HG03575 (cell line): ENCODE measurements at regions not wholly inside any gene's neighbourhood (a gene's known extent, or its start where the extent isn't known, plus 50 kb on each side); places are given as distances from the start of the nearest gene placed in this dataset.
"Not testable (repeated sequence)": the region's sequence is repeated elsewhere in the genome, so short reads cannot be mapped to it uniquely, and the experiment has no call there.

Experiments used
- ATAC-seq: cut with Tn5 transposase; IDR thresholded peaks from one replicate; pipeline ENCODE4 v1.9.1; 2021; ENCODE audit not compliant: unreplicated experiment, insufficient number of reproducible peaks, low FRiP score; ENCODE audit errors: extremely low read depth

DNA sequence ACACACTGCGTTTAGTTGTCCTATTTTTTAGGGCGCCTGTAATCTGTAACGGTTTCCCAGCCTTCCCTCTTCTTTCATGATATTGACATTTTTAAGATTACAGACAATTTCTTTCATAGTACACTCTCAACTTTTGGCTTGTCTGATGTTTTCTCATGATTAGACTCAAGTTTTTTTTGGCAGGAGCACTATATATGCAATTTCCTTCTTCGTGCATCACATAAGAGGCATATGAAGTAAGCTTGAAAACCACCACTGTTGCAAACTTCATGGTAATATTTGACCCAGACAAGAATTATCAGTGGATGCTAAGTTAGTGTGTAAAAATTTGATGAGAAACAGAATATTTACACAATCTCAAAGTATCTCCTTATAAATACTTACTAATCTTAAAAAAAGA lies 119.2 kb upstream of the CMC1 start:
- ATAC-seq, result no peak

DNA sequence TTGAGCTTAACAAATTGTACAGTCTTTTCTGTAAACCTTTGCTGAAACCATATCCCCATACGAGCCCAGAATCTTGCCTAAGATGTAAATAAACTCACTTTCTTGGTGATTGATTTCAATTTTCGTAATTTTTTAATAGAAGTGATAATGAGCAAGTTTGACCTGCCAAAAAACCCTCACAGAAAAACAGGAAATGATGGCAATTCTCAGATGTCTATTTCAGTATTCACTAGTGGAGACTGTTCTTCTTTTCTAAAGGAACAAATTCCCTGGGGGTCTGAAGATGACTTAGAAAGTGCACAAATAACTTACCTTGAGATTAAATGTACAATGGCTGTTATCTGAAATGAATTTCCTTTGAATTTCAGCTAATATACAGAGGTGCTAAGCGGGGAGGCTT lies 116.5 kb upstream of the CMC1 start:
- ATAC-seq, result no peak

DNA sequence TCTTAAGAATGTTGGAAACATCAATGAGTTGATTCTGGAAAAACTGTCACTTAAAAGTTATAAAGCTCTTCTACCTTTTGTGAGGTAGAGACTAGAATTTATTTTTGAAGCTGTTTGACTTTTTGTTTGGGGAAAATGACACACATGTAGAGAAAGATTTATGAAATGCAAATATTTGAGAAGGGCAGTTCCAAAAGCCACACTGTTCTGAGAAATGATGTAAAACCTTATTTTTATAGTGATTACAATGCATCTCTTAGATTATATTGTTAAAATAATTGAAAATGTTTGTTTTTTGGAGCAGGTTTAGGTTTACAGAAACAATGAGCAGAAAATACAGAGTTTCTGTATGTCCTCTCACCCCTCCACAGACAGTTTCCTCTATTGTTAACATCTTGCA lies 116.1 kb upstream of the CMC1 start:
- ATAC-seq, result no peak

DNA sequence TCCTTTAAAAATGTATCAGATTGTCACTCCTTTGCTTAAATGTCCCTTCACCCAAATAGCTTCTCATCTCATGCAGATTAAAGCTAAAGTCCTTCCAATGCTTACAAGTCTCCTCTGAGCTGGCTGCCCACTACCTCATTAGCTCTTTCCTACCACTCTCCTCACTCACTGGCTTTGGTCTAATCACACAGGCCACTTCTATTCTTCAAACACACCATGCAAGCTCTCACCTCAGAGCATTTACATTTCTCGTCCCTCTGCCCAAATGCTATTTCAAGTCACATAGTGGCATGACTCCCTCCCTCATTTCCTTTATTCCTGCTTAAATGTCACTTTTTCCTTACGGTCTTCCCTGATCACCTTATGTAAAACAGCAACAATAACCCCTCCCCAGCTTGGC lies 110.6 kb upstream of the CMC1 start:
- ATAC-seq, result no peak

DNA sequence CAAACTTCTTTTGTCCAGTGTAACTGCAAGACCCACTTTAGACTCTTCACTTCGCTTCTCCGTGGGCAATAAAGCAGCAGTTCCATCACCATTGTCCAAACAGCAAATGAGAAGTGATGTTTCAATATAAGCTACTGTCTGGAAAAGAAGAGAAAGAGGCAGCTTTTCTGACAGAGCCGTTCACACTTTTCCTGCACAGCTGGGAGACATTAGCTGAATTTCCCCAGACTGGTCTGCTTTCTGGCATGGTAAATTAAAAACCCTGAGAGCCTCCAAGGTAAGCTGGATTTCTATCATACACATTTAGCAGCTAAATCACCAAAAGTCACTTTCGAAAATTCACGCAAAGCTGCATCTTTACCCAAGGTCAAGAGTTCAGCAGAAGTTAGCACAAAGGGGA lies 108.5 kb upstream of the CMC1 start:
- ATAC-seq, result no peak

DNA sequence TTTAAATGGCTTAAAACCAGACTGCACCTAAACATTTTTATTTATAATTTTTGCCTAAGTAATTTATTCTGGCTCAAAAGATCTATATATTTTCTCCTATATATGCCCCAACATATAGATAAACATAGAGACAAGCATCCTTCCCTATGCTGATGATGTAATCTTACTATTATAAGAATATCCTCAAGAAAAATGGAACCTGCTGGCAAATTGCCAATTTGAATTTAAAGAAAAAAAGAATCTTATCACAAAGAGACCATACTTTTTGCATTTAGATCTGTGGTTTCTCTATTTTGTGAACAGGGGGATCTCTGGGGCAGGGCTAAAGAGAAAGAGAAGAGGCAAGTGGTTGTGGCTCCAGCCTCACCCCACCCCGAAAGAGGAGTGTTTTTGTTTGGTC lies 107.2 kb upstream of the CMC1 start:
- no peak for ATAC-seq

DNA sequence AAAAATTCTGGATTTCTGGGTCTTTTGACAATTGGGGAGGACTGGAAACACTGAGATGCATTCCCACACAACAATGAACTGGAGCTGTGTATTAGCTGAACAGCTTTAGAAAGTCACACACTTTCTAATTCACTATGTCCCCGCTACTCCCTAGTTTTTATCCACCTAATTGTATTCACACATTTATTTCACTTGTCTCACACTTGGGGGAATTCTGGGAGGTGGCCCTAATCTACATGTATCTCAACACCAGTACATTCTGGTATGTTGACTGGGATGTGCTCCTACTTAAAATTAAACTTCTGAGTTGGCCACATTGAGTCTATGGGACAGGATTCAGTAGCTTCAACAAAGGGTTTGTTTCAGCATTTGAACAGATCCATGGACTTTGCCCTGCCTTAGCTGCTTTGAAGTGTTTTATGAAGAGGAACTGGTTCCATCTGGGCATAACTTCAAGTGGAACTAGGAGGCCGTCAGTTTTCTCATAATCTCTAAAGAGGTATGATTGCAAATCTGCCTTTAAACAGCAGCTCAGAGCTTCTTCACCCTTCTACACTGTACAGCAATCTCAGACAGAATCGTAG lies 106.5 kb upstream of the CMC1 start:
- no peak for ATAC-seq

DNA sequence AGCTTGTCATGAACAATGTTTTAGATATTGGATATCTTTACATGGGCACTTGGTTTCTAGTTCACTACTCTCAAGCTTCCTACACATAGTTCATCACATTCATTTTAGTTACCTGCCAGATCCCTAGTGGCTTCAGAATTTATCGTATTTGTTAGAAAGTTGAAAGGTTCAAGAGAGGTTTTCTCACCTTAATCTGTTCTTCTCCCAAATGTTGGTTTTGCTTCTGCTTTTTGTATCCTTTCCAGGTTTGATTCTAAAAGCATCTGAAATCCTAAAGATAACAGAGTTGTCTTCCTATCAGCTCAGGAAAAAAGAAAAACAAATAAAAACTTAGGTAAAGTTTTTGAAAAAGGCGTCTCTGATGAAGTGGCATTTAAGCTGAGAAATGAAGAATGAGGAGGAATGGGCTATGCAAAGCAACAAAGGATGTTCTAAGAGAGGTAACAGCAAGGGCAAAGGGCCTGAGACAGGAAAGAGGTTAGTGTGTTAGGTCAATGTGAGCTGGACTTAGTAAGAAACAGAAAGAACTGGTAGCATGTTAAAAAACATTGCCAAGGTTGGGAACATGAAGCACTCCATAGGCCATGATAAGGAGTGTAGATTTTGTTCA lies 104.7 kb upstream of the CMC1 start:
- ATAC-seq, result no peak

DNA sequence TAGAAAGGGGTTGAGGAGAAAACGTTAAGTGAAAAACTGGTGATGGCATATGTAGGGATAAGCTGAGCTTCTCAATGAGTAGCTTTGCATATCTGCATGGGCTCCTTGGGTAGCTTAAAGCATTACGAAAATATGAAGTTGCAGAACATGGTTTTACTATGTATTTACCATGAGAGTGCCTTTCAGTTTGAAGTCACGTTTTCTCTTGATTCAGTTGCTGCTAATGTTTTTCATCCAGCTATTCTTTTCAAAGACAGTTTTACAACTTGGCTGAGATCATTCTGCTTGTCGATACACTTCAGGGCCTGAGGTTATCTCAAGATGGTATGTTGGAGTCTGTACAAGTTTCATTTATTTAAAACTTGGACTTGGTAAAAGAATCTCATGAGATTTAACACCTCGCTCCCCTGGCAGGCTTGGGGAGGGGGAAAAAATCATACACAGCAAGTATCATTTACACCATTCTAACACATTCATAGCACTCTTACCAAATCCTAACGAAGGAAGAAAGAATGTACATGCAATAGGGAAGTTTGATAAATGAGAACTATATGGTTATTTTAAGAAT lies 103.3 kb upstream of the CMC1 start:
- no peak for ATAC-seq

DNA sequence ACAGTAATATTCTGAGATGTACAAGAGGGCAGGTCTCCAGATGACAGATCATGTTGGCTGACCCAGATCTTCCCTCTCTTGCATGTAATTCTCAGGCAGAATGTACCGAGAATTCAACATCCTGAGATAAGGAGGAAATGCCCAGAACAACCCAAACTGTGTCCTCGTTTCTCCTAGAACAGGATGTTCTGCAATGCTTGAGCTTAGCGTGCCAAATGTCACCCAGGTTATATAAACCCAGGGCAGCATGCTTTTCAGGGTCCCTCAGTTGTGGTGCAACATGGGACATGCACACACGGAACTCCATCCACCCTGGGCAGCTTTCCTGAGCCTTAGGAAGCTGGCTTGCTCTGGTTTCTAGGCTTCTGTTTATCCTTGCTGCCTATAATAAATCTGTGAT lies 102.1 kb upstream of the CMC1 start:
- ATAC-seq, result no peak

DNA sequence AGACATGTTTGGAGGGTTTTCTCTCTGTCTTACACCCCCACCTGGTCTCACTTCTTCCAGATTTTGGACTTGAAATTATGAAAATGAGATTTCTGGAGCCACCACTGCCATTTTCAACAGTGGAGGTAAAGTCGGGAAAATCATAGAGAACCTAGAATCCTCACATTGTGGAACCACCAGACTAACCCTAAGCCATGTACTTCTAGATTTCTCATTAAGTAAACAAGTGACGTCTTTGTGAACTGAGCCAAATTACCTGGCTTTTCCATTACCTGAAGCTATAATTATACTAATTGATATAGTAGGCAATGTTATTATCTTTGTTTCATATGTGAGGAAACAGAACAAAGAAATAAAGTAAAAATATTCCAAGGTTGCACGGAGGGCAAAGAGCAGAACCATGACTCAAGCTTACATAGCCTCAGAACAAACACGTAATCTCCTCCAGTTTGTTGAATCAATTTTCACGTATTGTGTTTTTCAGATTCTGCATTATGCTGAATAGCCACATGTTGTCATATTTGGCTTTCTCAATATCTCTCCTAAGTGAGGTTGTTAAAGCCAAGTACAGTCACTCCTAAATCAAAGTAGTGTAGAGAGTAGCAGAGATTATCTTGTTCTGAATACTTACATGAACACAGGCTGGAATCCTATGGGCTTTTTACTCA lies 101.3 kb upstream of the CMC1 start:
- ATAC-seq, result no peak

DNA sequence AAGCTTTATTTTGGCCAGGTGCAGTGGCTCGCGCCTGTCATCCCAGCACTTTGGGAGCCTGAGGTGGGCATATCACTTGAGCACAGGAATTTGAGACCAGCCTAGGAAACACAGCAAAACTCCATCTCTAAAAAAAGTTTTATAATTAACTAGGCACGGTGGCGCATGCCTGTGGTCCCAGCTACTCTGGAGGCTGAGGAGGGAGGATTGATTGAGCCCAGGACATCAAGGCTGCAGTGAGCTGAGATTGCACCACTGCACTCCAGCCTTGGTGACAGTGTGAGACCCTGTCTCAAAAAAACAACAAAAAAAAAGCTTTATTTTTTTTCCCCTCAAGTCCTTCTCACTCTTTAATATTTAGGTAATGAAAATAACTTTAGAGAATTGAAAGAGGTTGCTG lies 100.8 kb upstream of the CMC1 start:
- ATAC-seq, result no peak

DNA sequence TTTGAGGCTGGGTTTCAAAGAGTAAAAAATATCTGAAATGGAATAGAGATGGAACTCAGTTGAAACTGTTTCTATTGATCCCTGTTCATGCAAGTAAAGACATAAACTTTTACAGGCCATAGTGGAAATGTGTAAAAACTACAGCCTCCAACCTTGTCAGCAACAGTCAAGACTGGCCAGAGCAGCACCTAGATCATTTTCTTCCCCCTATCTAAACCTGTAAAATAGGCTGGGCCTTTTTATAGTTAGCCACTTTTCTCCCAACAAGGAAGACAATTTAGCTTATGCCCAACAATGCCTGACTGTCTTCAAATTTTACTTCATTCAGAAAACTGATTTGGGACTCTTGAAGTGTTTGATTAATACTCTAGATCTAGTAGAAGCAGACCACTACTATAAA lies 91.5 kb upstream of the CMC1 start:
- ATAC-seq, result no peak

DNA sequence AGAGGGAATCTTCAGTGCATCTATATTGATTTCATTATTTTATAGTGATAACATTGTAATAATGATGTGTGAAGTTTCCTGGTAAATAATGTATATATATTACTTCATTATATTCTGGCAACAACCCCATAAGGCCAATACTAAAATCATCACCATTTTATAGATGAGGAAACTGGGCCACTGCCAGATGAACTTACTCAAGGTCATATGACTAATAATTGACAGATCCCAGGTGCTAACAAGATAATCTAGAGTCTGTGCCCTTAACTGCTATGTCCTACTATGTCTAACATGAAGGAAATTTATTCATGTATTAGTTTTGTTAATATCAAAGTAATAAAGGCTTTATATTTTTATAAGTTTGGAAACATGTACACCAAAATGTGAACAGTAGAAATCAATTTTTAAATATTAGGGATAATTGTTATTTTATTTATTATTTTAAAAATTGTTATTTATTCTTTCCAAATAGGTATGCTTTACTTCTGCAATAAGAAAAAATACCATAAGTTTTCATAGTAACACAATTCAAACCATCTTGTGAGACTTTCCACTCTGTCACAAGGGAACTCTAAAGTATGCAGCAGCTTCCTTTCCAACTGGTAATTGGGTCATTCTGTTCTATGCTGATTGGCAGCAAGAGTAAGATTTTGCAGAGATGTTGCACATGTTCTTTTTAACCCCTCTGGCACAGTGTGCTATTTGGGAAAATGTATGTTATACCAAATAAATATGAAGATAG lies 90.8 kb upstream of the CMC1 start:
- ATAC-seq, result no peak

DNA sequence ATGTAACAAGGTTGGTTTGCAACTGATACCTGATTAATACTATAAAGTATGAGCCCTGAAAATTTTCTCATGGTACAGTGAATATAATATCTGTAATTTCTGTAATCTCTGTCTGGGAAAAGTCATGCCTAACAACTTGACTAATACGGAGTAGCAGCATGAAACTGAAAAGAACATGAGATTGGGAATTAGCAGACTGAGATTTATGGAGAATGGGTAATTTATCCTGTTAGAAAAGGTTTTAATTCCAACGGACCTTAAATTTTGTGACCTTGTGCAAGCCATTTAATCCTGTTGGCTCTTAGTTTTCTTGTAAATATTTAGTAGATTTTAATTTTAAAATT lies 90.2 kb upstream of the CMC1 start:
- ATAC-seq, result no peak

DNA sequence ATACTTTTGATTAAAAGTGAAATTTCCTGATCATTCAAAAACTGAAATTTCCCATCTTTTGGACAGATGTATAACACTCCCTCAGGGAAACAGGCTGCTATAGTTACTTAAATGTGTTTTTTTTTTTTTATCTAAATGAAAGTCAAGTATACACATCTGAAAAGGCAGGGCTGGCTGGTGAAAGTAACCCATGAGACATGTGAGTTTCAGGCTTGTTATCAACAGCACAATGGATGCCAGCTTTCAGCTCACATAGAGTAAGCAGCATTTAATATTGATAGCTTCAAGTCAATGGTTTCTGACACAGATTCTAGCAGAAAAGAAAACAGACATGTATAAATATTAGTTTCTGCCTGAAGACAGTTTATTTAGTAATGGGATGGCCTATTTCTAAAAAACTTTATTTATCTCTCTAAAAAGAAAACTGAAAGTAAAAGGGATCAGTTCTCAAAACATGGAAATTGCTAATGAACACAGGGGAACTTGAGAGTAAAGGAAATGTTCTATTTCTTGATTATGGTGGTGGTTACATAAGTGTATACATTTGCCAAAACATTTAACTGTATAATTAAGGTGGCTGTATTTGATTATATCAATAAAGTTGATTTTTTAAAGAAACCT lies 89.7 kb upstream of the CMC1 start:
- peak; percentile 82 for ATAC-seq

DNA sequence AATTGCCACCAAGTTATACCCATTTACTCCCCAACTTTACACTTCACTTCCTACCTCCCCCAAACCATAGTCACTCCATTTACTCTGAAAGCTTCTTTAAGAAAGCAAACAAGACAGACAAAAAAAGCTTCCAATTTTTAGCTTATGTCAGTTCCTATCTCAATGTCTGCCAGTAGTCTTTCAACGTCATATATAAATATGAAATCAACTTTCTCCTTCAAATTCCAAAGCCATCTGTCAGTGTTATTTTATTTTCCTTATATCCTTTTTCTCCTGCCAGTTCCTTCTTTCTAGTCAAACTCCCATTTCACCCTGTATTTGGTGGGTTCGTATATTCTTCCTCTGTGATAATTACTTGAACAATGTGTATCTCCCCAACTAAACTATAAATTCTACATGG lies 85.8 kb upstream of the CMC1 start:
- no peak for ATAC-seq

DNA sequence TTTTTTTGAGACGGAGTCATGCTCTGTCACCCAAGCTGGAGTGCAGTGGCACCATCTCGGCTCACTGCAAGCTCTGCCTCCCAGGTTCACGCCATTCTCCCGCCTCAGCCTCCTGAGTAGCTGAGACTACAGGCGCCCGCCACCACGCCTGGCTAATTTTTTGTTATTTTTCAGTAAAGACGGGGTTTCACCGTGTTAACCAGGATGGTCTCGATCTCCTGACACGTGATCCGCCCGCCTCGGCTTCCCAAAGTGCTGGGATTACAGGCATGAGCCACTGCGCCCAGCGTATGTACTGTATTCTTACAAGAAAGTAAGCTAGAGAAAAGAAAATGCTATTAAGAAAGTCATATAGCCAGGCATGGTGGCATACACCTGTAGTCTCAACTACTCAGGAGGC lies 84.8 kb upstream of the CMC1 start:
- ATAC-seq, result not testable (repeated sequence)

DNA sequence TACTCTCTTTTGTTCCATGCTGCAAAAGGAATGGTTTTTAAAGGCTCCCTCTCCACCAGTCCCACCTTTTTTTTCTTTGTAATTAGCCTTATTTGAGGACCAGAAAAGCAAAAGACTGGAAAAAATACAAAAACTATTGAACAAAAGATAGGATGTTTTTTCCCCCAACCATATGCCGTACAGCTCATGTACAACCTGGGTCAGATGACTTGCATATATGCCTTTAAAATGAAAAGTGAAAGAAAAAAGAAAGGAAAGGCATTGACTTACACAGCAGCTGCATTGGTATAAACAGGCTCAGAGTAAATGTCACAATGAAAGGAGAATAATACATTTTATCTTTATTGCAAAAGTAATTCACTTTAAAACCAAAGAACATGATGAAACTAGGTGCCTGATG lies 69.5 kb upstream of the CMC1 start:
- ATAC-seq, result no peak

DNA sequence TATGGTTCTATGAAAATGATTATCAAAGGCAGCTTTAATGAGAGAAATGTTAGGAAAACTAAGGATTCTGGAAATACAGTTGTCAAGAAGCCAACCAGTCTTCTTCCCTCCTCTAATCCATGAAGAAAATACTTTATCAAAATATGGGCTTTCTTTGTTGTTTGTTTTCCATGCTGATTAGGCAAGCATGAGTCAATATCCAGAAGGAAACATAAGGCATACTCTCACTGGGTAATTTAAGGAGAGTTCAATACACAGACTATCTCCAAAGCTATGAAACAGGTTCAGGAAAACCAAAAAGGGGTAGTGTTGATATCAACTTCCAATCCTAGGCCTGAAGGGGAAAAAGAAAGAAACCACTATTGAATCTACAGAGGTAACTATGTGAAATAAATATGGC lies 68.7 kb upstream of the CMC1 start:
- ATAC-seq, result no peak
